WI38 (cell line): ENCODE measurements at regions not wholly inside any gene's neighbourhood (a gene's known extent, or its start where the extent isn't known, plus 50 kb on each side); places are given as distances from the start of the nearest gene placed in this dataset.

Source experiments
- H3K4me3 ChIP-seq: 2 replicates; pipeline ENCODE4 v1.5.1; 2011; ENCODE audit warnings: low read depth, mild to moderate bottlenecking, control low read depth, low read length
- TF ChIP-seq, protein P1 (sequence below): IDR thresholded peaks from 2 replicates; pipeline ENCODE4 v1.5.1; 2012; ENCODE audit warnings: low read depth, mild to moderate bottlenecking, control low read depth, low read length

DNA sequence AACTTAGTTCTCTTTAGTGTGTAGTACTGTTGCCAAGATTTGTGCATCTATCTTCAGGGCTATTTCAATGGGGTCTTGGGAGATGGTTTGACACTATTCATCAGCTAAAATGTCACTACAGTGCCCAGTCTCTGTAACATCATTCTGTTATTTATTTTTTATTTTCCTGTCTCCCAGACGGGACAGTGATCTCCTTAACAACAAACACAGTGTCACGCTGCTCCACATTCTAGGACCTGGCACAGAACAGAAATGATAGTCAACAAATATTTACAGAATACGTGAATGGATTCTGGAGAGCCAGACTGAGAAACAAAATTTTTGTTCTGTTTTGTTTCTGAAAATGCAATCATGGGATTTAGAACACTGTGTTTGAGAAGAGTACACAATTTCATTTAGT, 937.7 kb upstream of the LRRN3 start:
- TF ChIP-seq, protein P1, sequence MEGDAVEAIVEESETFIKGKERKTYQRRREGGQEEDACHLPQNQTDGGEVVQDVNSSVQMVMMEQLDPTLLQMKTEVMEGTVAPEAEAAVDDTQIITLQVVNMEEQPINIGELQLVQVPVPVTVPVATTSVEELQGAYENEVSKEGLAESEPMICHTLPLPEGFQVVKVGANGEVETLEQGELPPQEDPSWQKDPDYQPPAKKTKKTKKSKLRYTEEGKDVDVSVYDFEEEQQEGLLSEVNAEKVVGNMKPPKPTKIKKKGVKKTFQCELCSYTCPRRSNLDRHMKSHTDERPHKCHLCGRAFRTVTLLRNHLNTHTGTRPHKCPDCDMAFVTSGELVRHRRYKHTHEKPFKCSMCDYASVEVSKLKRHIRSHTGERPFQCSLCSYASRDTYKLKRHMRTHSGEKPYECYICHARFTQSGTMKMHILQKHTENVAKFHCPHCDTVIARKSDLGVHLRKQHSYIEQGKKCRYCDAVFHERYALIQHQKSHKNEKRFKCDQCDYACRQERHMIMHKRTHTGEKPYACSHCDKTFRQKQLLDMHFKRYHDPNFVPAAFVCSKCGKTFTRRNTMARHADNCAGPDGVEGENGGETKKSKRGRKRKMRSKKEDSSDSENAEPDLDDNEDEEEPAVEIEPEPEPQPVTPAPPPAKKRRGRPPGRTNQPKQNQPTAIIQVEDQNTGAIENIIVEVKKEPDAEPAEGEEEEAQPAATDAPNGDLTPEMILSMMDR = no peak

DNA sequence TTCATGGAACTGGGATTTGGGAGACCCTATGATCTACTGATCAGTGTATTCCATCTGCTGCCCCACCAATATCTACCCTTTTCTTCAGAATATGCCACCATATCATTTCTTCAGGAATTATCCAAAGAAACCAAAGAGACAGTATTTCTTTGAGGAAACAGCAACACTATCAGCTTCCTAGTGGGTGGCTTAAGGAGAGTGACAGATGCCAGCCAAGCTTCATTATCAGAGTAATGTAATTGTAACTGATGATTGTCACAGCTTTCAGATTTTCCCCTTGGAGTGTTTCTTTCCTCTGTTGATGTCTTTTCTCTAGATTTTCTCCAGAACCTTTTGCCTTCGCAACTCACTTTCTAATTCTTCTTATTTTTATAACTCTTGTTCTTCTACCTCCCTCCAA, 934.4 kb upstream of the LRRN3 start:
- H3K4me3 ChIP-seq = no peak overlapping the region
- TF ChIP-seq, protein P1 = no peak

More for the DNA sequence above, 937.7 kb upstream of the LRRN3 start:
- H3K4me3 ChIP-seq = no peak overlapping the region

DNA sequence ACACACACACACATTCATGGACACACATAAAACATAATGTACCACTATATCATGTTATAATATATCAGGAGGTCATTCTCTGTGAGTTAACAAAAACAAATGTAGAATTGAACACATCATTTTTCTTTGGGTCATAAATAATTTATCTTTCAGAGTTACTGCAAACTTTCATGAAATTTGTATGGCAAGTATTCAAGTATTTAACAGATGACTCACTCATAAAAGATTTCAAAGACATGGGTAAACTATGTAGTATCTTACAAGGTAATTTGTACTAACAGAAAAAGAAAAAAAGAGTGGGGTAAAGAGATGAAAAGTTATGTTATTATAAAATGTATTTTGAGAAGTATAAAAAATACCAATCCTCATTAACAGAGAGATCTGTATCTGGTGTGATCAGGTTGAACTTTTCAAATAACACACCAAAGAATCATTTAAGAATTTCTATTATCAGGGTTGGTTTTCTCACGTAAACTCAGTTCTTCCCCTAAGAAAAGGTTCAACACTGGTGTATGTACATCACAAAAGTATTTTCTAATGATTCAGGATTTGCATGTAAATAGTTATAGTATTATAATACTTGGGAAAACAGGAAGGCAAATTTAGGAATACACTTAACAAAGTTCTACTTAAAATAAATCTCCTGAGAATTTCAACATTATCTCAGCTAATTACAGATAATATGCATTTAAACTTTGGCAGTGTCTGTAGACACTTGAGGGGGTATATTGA, 933.1 kb upstream of the LRRN3 start:
- no peak overlapping the region for H3K4me3 ChIP-seq
- TF ChIP-seq, protein P1 = no peak

DNA sequence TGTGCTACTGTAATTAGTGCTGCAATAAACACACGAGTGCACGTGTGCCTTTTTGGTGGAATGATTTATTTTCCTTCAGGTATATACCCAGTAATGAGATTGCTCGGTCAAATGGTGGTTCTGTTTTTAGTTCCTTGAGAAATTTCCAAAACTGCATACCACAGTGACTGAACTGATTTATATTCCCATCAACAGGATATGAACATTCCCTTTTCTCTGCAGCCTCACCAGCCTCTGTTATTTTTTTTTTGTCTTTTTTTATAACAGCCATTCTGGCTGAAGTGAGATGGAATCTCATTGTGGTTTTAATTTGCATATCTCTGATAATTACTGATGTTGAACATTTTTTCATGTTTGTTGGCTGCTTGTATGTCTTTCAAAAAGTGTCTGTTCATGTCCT, 922.9 kb upstream of the LRRN3 start:
- no peak overlapping the region for H3K4me3 ChIP-seq
- TF ChIP-seq, protein P1 = no peak

DNA sequence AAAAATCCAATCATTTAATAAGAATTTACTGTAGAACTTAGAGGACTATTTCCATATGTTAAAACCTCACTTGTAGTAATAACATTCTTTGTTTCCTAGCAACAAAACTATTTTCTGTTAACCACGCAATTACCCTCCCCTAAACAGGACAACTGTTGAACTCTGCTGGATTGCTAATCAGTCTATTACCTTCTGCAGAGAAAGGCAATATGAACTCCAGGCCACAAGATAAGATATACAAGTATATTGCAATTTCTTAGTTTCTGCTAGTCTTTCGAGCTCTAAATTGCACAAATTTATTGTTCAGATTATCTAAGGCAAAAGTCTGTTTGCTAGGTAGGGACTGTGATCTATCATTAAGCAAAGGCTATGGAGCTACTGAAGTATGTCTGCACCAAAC, 920.1 kb upstream of the LRRN3 start:
- H3K4me3 ChIP-seq = no peak overlapping the region
- TF ChIP-seq, protein P1 = no peak

DNA sequence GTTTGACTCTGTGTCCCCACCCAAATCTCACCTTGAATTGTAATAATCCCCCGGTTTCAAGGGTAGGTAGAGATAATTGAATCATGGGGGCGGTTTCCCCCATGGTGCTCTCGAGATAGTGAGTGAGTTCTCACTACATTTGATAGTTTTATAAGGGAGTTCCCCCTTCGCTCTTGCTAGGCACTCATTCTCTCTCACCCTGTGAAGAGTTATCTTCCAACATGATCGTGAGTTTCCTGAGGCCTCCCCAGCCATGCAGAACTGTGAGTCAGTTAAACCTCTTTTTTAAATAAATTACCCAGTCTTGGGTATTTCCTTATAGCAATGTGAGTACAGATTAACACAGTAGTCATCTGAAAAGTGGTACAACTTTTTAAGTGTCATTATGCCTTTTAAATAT, 913.5 kb upstream of the LRRN3 start:
- TF ChIP-seq, protein P1 = no peak
- H3K4me3 ChIP-seq = no peak overlapping the region

DNA sequence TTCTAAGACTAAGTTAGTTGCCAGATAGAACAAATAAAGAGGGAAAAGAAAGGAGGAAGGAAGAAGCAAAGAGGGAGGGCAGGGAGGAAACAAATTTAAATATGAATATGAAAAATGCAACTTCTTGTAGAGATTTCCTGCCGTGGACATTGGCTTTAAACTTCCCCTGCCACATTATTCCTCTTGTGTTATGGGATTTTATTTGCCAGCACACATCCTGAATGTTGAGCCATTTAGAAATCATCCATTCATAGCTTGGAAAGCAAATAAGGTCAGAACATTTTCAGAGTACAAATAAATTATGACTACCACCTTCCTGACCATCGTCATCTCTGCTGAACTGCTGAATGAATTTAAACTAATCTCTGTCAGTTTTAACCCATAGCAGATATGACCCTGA, 911.9 kb upstream of the LRRN3 start:
- TF ChIP-seq, protein P1 = no peak
- no peak overlapping the region for H3K4me3 ChIP-seq
